ENCODE measurements at regions not wholly inside any gene's neighbourhood (a gene's known extent, or its start where the extent isn't known, plus 50 kb on each side); places are given as distances from the start of the nearest gene placed in this dataset.

GRCh38 chr4:185955151-185955770 is 113.7 kb upstream of the TLR3 start:
- 85 to 86% methylated on average over 7 of the region's 7 CpGs for WGBS, 2 donors
- no peak for ATAC-seq

GRCh38 chr4:185955826-185956543 is 113.0 kb upstream of the TLR3 start:
- no peak overlapping the region for H3K4me3 ChIP-seq
- intact Hi-C loops (cut with DNase I) = no loop called here
- H3K9me3 ChIP-seq = peaks cover 0 to 7% (median 0%) of the 10 kb centered on the region in 11 donors
- H3K27me3 ChIP-seq = no peaks in the 10 kb centered on the region
- no peak overlapping the region for H3K27ac ChIP-seq
- 77 to 87% methylated on average over 15 of the region's 15 CpGs for WGBS, 2 donors
- no peak for TF ChIP-seq CTCF (IDR thresholded peaks at IDR 0.05)
- no peak for ATAC-seq
- DNase-seq = no peak
- H3K4me1 ChIP-seq = no peaks in the 10 kb centered on the region
- H3K36me3 ChIP-seq = no peaks in the 10 kb centered on the region

More at GRCh38 chr4:185955151-185955770, 113.7 kb upstream of the TLR3 start:
- intact Hi-C loops (cut with DNase I) = no loop called here
- no peak overlapping the region for H3K4me3 ChIP-seq
- no peak for TF ChIP-seq CTCF (IDR thresholded peaks at IDR 0.05)
- no peaks in the 10 kb centered on the region for H3K27me3 ChIP-seq
- DNase-seq = no peak
- peaks cover 0 to 1% (median 0%) of the 10 kb centered on the region in 11 donors for H3K9me3 ChIP-seq
- H3K27ac ChIP-seq = no peak overlapping the region
- H3K4me1 ChIP-seq = no peaks in the 10 kb centered on the region
- no peaks in the 10 kb centered on the region for H3K36me3 ChIP-seq

GRCh38 chr4:185956544-185956940 is 112.4 kb upstream of the TLR3 start:
- DNase-seq (no peak), ATAC-seq (no peak)
- H3K4me3 ChIP-seq = no peak overlapping the region
- H3K27me3 ChIP-seq = no peaks in the 10 kb centered on the region
- H3K36me3 ChIP-seq = no peaks in the 10 kb centered on the region
- intact Hi-C loops (cut with DNase I) = no loop called here
- no peak for TF ChIP-seq CTCF (IDR thresholded peaks at IDR 0.05)
- 86 to 94% methylated on average over 4 of the region's 4 CpGs for WGBS, 2 donors
- H3K4me1 ChIP-seq = peaks cover 0 to 4% (median 0%) of the 10 kb centered on the region in 9 donors
- H3K9me3 ChIP-seq = peaks cover 0 to 7% (median 0%) of the 10 kb centered on the region in 11 donors
- no peak overlapping the region for H3K27ac ChIP-seq

- WGBS, 2 donors = 94 to 95% methylated on average over 3 of the region's 3 CpGs
- ATAC-seq (no peak), DNase-seq (no peak)
- Histone ChIP-seq H3K27ac (no peak overlapping the region), H3K27me3 (no peaks in the 10 kb centered on the region), H3K36me3 (no peaks in the 10 kb centered on the region), H3K4me1 (peaks cover 0 to 5% (median 0%) of the 10 kb centered on the region in 9 donors), H3K9me3 (peaks cover 0 to 7% (median 0%) of the 10 kb centered on the region in 11 donors), H3K4me3 (no peak overlapping the region)
- no peak for TF ChIP-seq CTCF (IDR thresholded peaks at IDR 0.05)
- intact Hi-C loops (cut with DNase I) = no loop called here
These were observed 110.7 kb upstream of the TLR3 start for GRCh38 chr4:185958094-185958747.
